GM19463 (cell line): ENCODE measurements at regions not wholly inside any gene's neighbourhood (a gene's known extent, or its start where the extent isn't known, plus 50 kb on each side); places are given as distances from the start of the nearest gene placed in this dataset.

Experiments
- ATAC-seq: cut with Tn5 transposase; IDR thresholded peaks from one replicate; pipeline ENCODE4 v1.9.1; 2021; ENCODE audit warnings: mild to moderate bottlenecking, moderate library complexity; ENCODE audit not compliant: unreplicated experiment

DNA sequence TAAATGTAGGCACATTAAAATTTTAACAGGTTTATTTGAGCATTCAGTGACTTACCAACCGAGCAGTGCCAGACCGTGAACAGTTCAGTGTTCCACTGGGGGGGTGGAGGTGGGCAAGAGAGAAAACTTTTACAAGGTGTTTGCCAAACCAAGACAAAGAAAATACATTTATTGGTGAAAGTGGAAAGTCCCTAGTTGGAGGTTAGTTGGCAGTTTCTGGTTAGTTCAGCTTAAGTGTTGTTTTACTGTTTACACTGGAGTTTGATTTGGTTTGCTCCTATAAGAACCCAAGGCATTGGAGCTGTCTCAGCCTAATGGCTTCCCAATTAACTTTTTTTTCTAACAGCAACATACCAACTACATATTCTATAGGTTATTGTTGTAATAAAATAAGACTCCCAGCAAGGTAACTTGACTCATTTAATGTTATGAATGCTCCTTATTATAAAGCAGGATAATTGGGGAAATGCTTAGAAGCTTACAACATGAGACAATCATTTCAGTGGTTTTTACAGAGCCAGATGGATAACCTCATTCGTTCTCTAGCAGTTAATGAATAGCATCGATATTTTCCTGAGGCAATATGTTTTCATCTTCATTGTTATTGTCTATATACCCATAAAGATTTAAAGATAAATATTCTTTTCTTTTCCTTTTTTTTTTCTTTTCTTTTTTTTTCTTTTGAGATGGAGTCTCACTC is 115.8 kb downstream of the ETNK1 start:
- ATAC-seq, result no peak

DNA sequence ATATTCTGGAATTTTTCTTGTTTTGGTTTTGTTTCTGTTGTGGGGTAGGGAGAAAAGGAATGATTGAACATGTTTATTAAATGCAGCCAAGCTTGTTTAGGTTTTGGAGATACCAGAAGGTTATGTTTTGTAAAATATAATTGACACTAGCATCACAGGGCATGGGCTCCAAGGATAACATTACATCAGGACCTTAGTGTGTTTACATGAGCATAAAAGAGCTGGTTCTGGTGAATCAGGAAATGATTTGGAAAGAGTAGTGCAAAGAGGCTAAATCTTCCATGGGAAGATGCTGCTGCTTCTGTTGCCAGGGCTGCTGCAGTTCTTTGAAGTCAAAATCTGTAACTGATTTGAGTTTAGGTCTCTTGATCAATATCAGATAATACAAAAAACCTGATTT is 118.7 kb downstream of the ETNK1 start:
- ATAC-seq, result no peak

DNA sequence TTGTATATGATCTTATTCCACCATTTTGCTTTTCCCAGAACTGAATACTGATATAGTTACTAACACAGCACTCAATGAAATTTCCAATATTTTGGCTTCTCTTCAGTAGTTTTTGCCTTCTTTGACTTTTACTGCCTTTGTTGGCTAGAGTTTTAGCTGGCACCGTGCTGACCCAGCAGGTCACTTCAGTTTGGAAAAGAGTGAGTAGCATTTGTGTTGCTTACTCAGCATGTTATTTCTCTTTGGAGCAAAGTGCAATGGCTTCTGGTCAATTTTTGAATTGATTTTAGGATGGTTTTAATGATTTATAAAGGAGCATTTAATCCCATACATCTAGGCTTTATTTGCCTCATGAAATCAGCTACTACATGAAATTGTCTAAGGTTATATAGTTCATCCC is 119.2 kb downstream of the ETNK1 start:
- no peak for ATAC-seq

DNA sequence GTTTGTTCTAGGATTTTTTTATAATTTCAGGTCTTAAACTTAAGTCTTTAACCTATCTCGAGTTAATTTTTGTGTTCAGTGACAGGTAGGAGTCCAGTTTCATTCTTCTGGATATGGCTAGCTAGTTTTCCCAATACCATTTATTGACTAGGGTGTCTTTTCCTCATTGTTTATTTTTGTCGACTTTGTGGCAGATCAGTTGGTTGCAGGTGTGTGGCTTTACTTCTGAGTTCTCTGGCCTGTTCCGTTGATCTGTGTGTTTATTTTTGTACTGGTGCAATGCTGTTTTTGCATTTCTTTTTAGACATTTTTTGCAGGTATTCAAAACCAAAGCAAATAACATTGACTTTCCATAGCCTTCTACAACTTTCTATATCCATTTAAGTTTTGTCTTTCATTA is 121.7 kb downstream of the ETNK1 start:
- ATAC-seq, result no peak

DNA sequence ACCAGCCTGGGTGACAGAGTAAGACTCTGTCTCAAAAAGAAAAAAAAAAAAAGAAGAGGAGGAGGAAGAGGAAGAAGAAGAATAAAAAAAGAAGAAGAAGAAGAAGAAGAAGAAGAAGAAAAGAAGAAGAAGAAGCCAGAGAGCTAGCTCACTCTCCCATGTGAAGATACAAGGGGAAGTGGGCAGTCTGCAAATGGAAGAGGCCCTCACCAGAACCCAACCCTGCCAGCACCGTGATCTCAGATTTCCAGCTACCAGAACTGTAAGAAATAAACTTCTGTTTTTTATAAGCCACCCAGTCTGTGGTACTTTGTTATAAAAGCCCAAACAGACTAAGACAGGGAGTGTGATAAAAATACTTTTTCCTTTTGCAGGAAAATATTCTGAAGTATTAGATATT is 130.7 kb downstream of the ETNK1 start:
- ATAC-seq, result no peak

DNA sequence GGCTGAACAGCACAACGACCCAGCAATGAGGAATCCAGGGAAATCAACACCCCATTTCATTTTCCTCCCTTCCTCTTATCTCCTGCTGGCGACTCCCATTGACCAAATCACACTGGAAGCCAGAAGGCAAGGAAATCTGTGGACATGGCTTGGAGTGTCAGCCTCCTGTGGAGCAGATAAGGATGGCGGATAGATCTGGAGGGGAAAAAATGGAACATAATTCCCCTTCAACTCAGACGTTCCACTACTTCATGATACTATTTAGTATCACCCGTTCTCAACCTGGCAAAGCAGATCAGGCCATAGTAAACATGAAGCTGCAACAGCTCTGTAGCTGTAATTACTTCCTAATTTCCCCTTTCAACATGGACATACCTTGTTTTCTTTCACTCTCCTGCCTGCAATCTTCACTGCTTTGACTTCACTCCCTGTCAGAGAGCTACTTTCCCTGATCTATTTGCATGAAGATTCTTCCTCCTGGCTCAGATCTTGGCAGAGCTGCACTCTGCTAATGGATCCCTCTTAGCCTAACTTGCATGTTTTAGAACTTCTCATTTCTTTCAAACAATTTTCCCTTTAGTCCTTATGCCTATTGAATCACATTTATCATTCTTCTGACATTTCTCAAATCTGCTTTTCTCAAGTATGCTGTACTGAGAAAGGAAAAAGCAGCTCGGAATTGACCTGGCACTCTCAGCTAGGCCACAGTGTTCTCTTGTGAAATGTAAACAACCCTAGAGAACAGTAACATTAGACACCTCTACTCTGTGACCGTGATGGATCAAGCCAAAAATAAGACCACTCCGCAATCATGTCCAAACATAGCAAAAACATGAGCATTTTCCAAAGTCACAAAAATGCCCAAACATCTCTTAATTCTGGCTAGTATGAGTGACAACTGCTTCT is 135.1 kb downstream of the ETNK1 start:
- no peak for ATAC-seq

DNA sequence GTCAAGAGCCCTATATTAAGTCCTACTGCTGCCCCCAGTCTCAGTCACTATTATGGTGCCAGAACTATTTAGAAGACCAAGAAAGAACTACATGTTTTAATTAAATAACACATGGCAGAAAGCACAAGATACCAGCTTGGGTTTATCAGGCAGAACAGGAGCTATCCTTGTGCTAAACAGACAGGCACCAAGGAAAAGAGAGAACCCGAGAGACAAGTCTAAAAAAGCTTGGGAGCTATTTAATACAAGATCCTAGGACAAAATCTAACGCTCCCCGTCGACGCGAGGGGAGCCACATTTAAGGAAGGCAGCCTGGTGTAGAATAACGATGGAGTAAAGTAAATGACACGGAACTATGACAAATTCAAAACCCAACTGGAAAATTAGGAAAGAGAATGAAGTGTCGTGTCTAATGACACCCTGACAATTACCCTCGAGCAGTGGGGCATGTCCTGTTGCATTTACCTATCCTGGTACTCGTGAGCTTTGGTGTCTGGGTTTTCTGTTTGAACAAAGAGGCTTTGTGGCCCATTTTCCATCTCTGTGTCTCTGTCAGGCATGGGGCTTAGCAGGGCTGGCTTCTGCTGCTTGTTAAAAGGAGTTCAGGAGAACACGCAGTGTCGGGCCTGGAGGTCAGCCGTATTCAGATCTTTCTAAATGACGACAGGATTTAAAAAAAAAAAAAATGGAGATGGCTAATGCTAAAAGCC is 140.6 kb downstream of the ETNK1 start:
- no peak for ATAC-seq

DNA sequence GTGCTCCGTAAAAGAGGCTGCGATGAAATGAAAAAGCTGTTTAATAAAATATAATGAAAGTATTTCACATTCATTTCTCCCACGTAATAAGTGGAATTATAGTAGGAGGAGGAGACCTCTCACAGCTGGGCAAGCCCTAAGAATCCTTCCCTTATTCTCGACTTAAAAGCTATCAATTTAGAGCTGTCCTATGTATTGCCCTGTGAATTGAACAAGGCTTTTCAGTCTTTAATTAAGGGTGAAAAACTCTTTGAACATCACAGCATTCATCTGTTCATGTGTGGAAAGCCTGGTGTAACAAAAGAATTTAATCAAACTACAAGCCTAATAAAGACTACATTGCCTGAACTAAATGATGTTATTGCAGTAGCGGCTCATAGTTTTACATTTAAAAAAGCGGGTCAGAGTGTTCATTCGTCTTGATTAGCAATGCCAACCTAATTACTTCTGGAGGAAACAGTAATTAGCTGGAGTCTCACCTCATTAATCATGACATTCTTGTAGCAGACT is 142.0 kb downstream of the ETNK1 start:
- ATAC-seq, result no peak

DNA sequence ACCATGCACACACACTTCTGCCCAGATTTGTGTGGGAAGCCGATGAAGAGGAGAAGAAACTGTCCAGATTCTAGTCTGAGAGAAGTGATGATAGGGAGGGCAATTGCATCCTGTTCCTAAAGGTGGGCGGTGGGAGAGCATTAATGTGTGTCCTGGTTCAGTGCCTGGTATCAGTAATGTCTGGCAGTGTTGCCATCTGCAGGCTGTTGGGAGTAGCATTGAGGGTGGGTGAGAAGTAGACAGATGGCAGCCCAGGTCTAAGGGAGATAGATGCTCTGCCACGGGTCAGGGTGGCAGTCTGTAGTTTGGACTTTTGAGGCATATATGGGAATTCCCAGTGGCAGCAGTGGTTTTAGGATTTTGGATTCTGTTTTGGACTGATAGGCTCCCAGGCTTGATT is 156.4 kb downstream of the ETNK1 start:
- ATAC-seq, result no peak

DNA sequence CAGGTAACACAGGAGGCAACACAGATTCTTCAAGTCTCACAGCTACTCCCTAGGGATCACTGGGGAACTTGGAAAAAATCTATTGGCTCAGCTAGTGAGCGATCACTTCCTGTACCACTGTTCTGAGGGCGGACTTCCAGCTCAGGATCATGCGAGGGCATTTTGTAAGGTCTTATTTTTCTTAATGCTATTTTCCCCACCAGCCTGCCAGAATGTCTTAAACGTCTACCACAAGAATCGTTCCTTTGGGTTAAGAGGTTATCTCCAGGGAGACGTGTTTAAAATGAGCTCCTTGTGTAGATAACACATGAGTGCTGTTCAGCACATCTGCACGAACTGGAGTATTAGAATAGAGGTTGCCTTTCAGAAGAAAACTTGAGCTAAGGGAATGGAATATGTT is 162.6 kb downstream of the ETNK1 start:
- no peak for ATAC-seq

DNA sequence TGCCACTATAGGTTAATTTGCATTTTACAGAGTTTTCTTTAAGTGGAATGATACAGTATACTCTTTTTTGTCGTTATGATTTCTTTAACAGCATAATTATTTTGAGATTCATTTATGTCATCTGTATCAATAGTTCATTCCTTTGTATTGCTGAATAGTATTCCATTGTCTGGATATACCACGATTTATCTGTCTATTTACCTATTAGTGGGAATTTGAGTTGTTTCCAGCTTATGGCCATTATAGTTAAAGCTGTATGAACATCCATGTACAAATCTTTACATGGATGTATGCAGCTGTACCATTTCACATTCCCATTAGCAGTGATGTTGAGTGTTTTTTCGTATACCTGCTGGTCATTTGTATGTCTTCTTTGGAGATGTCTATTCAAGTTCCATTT is 163.9 kb downstream of the ETNK1 start:
- ATAC-seq, result no peak

DNA sequence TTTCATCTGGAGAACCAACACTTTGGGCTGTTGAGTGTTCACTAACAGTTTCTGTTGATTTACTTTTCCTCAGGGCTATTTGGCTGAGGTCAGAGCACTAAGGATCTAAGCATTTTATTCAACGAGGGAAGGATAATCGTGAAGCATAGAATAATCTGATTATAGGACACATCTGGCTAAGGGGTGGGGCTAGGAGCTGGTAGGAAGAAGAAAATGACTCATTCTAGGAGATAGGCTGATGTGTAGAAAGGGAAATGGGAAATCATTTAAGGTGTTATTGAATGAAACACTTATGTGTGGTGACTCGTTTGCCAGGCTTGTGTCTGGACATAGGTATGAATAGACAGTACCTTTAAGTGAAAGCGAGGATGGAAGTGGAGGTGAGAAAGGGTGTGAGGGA is 167.2 kb downstream of the ETNK1 start:
- no peak for ATAC-seq

DNA sequence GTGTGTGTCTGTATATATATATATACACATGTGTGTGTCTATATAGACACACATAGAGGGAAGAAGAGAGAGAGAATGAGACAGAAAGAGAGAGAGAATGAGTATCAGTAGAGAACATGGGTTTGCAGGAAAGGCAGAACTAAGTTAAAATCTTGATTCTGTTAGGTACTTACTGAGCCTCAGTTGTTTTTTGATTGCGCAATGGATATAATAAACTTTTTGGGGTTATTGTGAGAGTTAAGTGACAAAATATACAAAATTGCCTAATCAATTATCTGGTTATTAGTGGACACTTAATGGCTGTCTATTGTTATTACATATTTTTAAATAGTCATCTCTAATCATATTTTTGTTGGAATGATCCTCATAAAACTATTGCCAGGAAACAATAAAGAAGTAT is 169.0 kb downstream of the ETNK1 start:
- no peak for ATAC-seq

DNA sequence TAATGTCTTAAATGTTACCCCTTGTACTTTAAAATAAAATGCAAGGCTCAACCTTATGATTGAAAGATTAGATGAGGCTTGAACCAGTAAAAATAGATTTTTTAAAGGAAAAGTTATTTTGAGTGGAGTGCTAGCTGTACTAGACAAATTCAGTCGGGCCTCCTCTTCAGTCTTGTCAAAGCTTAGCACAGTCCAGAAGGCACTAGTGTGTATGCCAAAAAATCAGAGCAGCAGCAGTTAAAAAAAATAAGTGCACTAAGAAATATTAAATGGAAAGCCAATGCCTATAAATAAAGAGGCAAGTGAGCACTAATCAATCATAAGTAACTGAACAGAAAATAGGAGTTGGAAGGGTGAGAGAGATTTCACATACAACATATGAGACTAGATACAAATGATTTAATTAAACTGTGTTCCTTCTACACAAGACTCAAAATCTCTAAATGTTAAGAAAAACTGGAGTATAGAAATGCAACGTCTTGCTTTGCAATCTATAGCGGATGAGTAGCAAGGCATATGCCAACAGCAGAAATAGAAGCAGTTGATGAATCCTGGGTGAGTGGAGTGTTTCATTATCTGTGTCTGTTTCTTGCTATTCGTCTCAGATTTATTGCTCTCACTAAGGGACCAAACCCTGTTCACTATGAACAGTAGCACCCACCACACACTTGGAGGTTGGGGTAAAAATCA is 172.1 kb downstream of the ETNK1 start:
- no peak for ATAC-seq

DNA sequence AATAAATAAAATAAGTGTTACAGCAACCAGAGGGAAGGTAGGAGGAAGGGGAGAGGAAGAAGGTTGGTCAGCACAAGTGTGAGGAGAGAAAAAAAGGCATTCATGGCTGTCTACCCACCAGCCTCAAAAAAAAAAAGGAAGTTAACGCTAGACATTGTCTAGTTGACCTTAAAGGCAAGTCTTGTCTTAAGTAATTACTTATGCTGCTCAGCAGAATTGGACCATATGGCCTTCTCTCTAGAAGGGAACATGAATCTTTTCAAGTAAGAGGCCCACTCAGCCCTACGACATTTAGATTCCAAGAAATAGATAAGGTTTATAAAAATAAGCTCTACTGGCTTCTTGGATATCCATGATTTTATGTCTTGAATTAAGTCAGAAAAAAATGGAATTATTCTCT is 172.7 kb downstream of the ETNK1 start:
- ATAC-seq, result no peak

DNA sequence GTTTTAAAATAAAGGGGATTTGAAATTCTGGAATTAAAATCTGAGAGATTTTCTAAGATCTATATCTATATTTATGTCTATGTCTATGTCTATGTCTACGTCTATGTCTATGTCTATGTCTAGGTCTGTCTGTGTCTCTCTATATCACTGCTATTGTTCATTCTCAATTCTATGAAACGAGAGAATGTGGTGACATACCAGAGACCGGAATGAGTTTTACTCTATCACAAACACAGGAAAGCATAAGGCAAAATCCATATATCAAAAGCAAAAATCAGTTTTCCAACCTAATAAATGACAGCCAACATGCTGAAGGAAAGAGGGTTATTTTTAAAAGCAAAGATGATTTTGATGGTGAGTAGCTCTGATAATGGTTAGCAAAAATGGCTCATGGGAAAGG is 173.1 kb downstream of the ETNK1 start:
- no peak for ATAC-seq

DNA sequence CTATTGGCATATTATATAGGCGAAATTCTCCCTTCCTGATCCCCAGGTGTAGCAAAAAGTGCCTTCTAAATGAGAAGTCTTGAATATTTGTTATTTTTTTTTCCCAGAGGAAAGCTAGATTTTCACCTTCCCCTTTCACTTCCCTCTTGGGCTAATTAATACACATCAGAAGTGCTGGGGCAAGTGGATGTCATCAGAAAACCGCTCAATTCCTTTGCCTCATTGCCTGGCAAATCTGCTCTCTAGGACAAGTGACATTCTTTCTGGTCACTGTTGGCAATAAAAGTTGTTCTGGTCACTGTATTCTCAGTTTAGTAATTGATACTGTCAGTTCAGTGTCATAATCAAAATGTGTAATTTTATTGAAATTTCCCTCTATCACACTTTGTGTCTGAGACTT is 174.5 kb downstream of the ETNK1 start:
- no peak for ATAC-seq

DNA sequence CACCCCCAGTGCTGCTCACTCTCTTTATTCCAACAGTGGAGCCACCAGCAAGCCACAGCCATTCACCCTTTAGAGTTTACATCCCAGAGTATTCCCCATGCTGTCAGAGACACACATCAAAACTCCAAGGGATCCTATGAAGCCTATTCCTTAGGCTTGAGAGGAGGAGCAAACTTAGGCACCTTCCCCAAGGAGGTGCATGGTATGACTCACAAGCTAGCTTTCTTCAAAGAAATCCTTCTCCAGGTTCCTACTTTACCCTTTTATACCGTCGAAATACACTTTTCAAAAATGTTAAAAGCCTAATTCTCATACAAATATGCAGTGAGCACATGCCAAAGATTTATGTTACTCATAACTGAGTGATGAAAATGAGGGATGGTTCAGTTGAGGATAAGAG is 175.4 kb downstream of the ETNK1 start:
- no peak for ATAC-seq

DNA sequence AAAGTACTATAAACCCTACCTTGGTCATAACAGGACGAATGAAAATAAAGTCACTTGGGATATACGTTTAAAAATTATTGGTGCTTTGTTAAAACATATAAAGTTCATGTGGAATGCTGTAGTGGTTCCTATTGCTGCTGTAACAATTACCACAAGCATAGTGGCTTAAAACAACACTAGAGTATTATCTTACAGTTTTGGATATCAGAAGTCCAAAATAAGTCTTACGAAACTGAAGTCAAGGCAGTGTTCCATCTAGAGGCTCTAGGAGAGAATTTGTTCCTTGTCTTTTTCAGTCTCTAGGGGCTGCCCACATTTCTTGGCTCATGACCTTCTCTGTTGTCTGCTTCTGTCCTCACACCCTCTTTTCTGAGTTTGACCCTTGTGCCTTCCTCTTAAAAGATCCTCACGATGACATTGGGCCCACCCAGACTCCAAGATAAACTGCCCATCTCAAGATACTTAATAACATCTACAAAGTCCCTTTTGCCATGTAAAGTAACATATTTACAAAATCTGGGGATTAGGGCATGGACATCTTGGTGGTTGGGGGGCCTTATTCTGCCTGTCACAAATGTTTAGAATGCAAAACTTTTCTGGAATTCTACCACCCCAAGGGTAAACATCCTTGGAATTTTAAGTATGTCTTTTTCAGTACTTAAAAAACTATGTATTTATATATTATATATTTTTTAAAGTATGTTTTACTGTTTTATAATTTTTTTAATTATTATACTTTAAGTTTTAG is 178.1 kb downstream of the ETNK1 start:
- ATAC-seq, result no peak

DNA sequence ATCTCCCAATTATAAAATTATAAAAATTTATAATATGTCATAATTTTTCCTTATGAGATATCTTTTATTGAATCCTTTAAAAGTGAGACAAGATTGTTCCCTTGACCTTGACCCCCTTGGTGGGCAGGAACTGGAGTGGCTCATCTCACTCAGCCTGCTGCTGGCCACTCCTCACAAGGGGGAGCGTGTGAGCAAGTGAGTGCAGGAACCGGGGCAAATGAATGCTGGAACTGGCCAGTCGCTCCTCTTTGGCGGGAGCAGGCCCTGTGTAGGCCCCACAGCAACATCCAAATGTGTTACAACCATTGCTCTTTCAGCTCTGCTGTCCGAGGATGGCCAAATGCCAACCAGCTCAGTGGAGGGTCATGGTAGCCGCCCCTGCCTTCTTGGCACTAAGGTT is 178.8 kb downstream of the ETNK1 start:
- ATAC-seq, result no peak
